GM18868 (cell line): ENCODE measurements at regions not wholly inside any gene's neighbourhood (a gene's known extent, or its start where the extent isn't known, plus 50 kb on each side); places are given as distances from the start of the nearest gene placed in this dataset.
A peak's percentile ranks its signal among the peaks of the same experiment; 100 is the strongest.

Experiments
- ATAC-seq: cut with Tn5 transposase; IDR thresholded peaks from one replicate; pipeline ENCODE4 v1.9.1; 2021; ENCODE audit warnings: mild to moderate bottlenecking, moderate library complexity; ENCODE audit not compliant: unreplicated experiment

DNA sequence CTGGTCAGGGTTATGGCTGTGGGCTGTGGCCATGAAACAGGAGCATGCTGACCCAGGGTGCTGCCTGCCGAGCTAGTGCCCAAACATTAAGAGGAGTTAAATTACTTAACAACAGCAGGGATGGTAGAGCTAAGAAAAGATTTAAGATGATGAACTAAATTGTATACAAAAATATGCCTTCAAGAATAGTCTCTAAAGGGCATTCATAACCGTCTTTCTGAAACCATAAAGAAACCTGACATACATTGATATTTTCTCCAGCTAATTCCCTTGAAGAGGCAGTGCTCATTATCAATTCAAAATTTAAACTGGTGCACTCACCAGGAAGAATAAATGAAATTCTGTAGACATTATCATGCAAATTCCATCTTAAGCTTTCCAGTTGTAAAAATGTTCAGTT is 265.8 kb upstream of the TAC1 start:
- ATAC-seq = no peak

DNA sequence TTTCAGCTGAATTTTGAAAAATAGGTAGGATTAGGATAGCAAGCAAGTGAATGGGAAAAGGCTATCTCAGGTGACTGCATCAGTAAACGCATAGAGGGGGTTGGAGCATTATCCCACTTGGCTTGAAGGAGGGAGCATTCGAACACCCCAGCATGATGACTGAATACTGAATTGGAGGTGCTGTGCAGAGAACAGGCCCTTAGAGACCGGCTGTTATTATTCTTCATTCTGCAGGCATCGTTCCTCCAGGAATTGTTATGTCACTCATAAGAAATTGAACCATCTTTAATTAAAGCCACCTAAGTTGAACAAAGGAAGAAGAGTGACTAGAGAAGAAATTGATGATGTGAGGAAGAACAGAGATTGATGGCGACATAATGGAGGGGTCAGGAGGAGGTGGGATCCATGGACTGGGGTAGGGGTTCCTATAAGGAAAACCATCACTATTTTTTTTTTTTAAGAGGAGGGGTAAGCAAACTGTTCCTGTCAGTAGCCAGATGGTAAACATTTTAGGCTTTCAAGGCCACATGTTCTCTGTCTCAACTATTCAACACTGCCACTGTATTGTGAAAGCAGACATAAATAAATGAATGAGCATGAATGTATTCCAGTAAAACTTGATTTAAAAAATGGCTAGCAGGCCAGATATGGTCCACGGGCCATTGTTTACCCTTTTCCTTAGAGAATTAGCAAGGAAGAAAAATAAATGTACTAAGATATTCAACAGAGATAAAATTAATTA is 264.7 kb upstream of the TAC1 start:
- no peak for ATAC-seq

DNA sequence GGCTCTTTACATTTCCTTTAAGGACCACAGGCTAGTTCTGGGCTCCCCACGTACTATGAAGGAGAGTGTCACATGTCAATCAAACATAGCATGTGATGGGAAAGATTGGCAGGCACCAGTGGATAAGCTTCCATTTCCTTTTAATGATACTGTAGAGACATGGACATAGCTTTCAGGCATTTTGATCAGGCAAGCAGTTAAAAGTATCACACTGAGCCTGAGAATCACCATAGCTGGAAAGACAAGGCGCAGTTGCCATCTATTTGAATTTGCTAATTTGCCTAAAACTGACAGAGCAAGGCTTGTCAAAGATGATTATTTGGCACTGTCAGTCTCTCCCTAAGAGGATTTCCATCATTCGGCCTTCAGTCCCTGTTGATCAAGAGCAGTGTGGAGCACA is 263.4 kb upstream of the TAC1 start:
- no peak for ATAC-seq

DNA sequence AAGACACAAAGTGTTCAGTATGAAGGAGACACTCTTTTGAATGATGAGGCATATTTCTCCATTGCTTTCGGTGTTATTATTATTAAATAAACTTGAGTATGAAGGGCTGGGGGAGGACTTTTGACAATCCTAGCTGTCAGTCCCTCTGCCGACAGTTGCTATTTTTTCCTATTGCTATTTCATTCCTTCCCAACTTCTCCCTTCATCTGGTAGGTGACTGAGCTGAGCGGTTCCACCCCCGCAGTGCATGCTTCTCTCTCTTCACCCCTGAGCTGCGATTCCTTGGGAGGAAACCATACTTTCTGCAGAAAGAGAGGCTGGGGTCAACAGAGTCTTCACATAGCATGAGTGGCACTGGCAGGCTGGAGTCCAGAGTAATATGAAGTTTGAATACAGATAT is 261.2 kb upstream of the TAC1 start:
- ATAC-seq = no peak

DNA sequence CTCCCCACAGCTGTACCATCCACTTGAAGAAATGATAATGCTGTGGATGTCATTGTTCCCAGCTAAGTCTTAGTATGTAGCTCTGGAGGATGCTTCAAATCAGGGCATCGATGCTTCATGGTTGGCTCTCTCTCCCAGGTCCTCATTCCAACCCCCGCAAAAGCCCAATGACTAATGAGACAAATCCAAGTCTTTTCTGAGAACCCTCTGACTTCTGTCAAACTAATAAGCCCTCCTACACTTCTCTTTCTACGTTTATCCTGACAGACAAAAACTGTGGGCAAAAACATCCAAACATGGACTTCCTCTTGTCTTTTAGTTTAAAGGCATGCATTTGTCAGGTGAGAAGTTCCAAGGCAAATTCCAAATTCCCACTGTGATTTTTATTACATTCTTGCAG is 260.4 kb upstream of the TAC1 start:
- ATAC-seq = no peak

DNA sequence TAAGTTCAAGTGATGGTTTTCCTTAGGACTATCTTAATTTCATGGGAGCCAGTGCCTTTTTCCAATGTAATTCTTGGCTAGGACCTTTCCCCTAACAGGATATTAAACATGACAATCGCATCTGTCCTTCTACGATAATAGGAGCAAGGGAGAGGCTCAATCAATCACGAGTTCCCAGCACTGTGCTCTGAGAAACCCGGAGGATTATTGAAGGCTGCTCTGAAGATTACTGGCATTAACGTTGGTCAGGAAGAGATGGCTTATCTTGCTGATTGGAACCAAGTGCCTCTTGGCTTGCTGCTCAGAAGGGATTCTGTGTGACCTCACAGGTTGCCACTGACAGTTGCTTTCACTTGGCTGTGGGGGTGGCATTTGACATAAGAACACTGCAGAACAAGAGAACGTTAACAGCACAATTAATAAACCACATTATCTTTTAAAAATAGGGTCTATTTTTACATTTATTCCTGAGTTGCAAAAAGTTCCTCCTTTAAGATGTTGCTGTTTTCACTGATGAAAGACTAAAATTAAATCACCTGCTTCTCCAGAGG is 252.1 kb upstream of the TAC1 start:
- no peak for ATAC-seq

DNA sequence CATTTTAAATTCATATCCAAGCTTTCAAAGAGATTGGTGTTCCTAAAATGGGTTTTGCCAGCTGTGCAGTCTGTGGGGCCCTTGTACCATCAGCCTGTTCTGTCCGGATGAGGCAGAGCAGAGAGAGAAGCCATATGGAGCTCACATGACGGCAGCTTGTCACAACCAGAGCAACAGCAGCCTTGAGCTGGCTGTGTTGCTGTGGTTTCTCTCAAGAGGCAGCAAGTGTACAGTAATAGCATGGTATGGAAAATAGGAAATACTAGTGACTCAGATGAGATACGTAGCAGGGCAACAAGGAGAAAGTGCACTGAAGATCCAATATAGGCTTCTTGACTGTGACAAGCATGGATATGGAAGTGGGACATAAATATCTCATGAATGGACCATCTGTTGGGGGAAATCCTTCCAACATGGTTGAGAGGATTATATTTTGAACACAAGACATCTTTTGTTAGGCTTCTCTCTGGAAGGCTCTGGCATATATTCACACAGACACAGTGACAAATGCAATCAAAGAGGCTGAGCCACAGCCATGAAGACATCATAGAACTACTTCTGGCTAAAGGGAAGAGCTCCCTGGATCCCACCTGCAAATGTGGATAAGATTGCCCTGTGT is 251.0 kb upstream of the TAC1 start:
- no peak for ATAC-seq

DNA sequence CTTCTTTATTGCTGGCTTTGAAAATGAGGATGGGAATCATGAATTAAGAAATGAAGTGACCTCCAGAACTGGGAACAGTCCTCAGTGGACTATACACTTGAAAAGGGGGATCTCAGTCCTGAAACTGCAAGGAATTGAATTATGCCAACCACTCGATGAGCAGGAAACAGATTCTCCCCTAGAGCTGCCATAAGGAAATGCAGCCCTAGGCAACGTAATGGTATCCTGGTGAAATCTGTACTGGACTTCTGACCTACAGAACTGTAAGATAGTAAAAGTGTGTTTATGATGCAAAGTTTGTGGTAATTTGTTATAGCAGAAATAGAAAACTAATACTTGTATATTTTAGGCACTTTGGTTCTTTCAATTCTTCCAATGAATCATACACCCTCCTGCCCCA is 236.4 kb upstream of the TAC1 start:
- no peak for ATAC-seq

DNA sequence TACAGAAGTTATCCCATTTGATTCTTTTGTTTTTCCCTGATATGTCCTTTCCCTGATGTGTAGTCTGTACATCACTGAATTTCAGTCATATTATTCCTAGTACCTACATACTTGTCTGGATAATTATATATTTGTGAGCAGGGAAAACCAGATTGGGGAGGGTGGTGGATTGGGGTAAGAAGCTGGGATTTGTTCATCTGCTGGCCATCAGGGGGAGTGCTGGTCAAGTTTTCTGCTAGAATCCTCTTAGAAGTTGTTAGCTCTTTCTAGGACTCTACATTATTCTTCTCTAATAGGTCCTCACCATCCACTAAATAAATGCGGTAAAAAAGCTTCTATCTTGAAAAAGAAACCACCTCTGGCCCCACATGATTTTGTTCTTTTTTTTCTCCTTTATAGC is 232.7 kb upstream of the TAC1 start:
- ATAC-seq = peak; percentile 84

DNA sequence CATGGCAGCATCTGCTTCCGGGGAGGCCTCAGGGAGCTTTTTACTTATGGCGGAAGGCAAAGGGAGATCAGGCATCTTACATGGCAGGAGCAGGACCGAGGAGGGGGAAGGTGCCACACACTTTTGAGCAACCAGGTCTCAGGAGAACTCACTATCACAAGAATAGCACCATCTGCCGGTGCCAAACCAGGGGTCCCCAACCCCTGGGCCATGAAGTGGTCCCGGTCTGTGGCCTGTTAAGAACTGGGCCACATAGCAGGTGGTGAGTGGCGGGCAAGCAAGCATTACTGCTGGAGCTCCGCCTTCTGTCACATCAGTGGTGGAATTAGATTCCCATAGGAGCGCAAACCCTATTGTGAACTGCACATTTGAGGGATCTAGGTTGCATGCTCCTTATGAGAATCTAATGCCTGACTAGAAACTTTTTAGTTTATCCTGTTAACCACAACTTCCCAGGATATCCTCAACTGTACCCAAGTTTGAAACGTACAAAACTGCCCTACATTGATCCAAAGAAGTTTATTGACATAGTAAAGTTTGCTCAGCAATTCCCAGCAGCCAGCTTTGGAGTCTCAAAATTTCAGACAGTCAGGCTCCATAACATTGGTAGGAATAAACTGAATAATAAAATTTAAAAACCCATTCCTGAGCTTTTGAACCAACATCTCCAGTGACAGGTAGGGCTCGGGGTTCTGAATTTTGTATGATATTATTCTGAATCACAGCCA is 228.4 kb upstream of the TAC1 start:
- no peak for ATAC-seq

DNA sequence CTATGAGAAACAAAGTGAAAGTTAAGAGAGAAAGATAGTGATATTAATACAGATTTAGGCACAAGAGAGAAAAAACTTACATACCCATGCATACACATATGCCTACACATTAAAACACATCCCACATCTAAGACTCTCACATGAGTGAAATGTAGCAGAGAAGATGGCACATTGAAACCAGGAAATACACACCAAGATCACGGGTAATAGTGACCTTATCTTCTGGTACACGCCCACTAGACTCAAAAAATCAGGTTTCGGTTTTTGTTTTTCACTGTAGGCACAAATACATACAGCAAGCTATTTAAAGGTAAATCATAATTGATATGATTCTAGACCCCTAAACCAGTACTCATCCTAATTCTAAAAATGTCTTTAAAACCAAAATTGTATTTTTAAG is 225.2 kb upstream of the TAC1 start:
- peak; percentile 68 for ATAC-seq

DNA sequence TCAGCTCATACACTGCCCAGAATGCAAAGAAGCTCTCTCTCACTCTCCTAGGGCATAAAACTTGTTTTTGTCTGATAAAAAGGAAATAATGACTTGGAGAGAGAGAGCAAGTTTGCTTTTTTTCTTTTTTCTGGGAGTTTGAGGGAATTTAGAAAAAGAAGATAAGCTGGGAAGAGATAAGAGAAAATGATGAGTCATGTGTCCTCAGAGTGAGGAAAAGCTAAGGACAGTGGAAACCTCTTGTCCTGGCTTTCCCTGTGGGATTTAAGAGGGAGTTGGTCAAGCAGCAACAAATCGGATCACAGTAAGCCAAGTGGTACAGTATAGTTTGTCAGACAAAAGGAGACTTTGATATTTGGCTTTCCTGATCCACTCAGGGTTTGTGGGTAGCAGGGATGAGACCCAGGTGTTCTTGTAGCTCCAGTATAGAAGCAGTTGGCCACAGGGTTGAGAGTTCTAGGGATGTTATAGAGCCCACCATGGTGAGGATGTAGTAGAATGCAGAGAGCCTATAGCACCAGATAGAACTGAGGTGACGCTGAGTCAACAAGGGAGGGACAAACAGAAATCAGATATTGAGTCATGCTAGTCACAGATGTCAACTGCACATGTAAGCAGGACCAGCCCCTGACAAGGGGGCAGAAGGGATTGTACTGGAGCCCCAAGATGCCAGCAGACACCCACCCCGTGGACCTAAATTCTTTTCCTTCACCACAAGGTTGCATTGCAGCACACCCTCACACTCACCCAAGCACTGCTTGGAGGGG is 219.3 kb upstream of the TAC1 start:
- peak; percentile 71 for ATAC-seq

DNA sequence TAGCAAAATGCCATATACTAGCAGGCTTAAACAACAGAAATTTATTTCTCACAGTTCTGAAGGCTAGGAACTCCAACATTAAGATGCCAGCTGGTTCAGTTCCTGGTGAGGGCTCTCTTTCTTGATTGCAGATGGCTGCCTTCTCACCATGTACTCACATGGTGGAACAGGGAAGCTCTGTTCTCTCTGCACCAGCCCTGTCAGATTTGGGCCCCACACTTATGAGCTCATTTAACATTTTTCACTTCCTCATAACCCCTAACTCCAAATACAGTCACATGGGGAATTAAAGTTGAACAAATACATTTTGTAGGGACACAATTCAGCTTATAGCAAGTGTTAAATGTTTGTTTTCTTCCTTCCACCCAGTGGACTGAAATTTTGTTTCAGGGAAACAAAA is 218.6 kb upstream of the TAC1 start:
- peak; percentile 93 for ATAC-seq

DNA sequence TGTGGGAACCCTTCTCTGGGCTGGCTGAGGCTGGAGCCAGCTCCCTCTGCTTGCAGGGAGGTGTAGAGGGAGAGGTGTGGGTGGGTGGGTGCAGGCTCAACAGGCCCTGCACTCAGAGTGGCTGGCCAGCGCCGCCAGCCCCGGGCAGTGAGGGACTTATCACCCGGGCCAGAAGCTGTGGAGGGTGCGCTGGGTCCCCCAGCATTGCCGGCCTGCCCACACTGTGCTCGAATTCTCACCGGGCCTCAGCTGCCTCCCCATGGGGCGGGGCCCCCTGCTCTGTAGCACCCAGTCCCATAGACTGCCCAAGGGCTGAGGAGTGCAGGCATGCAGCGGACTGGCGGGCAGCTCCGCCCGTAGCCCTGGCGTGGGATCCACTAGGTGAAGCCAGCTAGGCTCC is 190.7 kb upstream of the TAC1 start:
- ATAC-seq = no peak

DNA sequence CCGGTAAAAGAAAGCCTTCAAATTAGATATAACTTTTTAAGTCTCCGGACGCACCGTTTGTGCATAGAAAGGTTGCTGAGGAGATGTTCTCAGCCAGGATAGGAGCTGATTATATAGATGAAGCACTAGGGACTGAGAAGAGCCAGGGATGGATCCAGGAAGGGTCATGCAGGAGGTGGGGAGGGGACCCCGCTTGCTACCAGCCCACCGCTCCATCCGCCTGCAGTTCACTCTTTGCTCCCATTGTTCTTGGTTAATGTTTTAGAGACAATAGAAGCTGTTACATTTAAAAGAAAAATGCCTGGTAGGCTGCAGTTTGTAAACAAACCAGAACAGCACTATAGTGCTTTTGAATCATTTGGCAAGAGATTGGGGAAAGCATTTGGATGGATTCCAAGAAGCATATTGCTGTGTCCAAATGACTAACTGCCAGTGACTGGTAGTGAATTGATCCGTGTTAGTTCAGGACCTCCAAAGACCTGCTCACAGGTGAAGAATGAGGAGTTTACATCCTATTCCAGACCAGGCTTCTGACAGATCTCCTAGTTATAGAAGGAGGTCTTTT is 175.9 kb upstream of the TAC1 start:
- no peak for ATAC-seq

DNA sequence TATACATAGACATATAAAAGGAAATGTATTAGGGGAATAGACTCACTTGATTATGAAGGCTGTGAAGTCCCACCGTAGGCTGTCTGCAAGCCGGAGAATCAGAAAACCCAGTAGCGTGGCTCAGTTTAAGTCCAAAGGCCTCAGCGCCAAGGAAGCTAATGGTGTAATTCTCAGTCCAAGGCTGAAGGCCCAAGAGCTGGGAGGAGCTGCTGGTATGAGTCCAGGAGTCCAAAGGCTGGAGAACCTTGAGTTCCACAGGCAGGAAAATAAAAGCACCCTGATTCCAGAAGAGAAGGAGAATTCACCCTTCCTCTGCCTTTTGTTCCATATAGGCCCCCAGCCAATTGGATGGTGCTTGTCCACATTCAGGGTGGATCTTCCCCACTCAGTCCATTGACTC is 166.2 kb upstream of the TAC1 start:
- no peak for ATAC-seq

DNA sequence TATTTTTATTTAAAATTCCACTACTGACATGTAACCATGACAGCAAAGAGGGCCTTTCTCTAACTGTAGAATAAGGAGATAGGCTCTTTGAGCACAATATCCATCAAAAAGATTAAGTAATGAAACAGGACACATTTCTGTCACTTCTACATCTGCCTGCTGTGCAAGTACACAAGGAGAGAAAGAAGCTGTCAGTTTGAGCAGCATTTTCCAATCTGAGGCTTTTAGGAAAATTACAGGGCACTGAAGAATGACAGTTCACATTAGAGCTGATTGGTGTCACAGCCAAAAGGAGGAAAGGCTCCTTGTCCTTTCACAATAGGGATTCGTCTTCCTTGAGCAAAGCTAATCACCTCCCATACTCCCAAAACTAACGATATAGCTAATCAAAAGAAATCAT is 158.8 kb upstream of the TAC1 start:
- no peak for ATAC-seq

DNA sequence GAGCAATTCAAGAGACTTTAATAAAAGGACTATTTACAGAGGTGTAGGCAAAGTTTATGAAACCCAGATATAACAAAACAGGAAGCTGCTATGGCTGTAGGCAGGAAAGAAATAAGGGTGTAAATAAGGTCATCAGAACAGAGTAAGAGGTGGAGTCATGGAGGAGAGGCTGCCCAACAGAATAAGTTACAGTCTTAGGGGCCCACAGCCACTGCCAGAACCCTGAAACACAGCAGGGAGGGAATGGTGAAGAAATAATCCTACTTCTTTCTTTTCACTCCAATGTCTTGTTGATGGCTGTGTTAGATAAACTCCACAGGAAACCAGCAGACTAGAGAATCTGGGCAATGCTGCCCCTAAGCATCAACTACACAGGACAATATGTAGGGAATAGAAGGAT is 155.8 kb upstream of the TAC1 start:
- ATAC-seq = no peak

DNA sequence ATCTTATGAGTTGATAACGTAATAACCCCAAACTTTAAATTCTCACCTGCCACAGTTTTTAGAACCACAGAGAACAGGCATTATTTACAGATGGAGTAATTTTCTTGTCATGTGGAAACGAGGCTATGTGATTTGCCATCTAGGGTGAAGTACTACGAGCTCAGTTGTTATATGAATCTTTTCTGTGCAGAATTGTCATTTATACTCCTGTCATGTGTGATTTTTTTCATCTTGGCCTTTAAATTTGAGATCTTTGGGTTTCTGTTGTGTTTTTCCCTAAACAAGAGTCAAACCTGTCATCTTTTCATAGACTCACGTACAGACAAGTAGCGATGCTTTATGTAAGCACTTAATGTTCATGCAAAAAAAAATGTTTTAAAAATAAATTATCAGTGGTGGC is 153.7 kb upstream of the TAC1 start:
- ATAC-seq = no peak

DNA sequence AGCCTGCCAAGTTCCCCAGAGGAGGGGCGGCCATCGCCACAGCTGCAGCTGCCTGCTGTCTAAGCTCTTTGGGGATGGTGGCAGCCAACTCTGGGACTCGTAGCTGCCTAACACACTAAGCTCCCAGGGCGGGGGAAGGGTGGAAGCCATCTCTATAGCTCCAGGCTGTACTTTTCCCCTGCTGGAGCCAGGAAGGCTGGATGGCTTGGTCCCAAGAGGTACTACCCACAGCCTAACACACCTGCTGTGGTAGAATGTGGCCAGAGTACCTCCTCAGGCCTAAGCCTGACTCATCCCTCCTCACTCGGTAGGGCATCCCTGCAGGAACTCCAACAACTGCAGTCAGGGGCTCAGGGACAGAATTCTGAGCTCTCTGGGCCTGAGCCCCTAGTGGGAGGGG is 151.7 kb upstream of the TAC1 start:
- no peak for ATAC-seq

DNA sequence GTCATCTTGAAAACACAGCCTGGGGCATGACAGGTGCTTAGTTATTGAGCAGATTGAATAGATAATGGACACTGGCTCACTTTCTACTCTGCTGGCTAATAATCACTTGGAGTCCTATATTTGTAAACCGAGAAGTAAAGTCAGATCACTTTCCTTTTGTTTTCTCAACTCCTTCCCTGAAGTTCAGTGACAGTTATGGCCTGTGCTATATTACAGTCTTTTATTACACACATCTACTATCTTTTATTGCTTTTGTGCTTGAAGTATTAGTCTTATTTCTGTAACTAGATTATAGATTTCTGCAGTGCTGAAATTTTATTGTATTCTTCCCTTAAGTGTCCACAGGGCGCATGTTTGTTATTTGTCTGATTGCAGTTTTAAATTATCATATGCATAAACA is 136.4 kb upstream of the TAC1 start:
- ATAC-seq = no peak
